Activated CD4-positive, alpha-beta T cell treated with anti-CD3 and anti-CD28 coated beads, Interleukin-2, Interleukin-4, amounts not matched to agents 100 ng/mL and 50 ng/mL, durations not matched to agents 16 hours and 8 hours (primary cell): ENCODE measurements at regions not wholly inside any gene's neighbourhood (a gene's known extent, or its start where the extent isn't known, plus 50 kb on each side); places are given as distances from the start of the nearest gene placed in this dataset.
"Not testable (repeated sequence)": the region's sequence is repeated elsewhere in the genome, so short reads cannot be mapped to it uniquely, and the experiment has no call there.

Experiments
- DNase-seq: peaks from one replicate; pipeline ENCODE4 v3.0.0-alpha.2; 2020; ENCODE audit warnings: low spot score

DNA sequence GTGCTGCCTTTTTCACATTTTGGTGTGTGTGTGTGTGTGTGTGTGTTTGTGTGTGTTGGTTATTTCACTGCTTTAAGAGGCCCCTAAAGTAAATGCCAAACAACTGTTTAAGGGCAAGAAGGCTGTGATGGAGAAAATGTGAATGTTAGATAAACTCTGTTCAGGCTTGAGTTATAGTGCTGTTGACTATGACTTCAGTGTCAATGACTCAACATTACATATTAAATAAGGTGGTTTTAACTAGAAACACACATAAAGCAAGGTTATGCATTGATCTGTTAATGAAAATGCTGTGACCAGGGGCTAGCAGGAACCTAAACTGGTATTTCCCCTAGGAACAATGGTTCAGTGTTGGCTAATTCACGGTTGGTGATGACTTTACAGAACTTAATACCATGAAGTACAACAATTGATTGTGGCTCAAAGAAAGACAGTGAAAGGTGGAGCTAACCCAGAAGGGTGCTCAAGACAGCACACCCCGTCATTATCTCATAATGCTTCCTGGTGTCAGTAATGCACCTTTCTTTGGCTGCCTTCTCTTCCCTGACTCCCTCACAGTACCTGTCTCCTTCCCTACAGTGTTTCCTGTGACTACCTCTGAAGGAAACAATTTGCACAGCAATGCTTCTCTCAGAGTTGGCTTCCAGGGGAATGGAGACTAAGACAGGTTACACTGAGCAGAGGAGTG is 116.1 kb downstream of the RIN2 start:
- no peak for DNase-seq

DNA sequence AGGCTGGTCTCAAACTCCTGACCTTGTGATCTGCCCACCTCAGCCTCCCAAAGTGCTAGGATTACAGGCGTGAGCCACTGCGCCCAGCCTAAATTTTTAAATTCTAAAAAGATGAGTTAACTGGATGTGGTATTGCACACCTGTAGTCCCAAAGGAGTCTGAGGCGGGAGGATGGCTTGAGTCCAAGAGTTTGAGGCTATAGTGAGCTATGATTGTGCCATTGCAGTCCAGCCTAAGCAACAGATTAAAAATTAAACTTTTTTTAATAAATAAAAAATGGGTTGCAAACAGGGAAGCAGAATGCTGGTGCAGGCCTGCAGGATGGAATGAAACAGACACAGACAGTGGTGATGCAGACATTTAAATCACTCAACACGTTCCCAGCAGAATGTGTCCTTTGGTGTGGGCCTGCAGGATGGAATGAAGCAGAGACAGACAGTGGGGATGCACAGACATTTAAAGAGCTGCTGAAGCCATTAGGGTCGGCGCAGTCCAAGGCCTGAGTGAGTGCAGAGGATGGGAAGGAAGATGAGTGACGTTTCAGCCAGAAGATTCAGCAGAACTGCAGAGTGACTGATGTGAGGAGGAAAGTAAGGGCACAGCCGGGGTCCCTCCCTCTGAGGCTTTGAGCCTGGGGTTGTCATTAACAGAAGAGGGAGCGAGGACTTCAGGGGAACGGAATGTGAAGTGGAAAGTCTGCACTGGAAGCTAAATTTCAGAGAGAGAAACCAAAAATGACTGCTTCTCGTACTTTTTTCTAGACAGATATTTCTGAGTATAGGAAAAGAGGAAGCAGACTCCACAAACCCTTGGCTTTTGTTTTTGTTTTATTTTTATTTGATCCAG is 117.5 kb downstream of the RIN2 start:
- no peak for DNase-seq

DNA sequence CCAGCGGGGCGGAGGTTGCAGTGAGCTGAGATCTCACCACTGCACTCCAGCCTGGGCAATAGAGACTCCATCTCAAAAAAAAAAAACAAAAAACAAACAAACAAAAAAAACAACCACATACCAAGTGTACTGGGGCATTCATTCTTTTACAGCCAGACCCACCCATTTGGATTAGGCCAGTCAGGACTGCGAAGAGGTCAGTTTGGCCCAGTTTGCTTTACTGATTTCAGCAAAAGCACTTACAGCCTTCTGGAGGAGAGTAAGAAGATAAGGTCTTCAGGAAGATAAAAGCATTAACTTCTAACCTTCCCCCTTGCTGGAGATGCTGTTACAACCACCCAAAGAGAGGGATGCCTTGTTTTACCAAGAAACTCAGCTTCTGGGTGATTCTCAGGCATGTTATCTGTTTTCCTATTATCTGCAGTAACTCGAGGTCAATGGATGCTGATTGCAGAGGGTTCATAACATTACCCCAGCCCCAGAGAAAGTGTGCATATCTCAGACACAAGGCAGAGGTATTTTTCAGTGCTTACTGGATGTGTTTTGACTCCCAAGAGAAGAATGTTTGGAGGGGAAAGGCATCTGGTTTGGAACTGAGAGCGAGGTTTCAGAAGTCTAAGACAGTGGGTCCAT is 118.9 kb downstream of the RIN2 start:
- no peak for DNase-seq

GRCh38 chr20:19879874-19880255 is 121.8 kb downstream of the RIN2 start:
- DNase-seq, result not testable (repeated sequence)

DNA sequence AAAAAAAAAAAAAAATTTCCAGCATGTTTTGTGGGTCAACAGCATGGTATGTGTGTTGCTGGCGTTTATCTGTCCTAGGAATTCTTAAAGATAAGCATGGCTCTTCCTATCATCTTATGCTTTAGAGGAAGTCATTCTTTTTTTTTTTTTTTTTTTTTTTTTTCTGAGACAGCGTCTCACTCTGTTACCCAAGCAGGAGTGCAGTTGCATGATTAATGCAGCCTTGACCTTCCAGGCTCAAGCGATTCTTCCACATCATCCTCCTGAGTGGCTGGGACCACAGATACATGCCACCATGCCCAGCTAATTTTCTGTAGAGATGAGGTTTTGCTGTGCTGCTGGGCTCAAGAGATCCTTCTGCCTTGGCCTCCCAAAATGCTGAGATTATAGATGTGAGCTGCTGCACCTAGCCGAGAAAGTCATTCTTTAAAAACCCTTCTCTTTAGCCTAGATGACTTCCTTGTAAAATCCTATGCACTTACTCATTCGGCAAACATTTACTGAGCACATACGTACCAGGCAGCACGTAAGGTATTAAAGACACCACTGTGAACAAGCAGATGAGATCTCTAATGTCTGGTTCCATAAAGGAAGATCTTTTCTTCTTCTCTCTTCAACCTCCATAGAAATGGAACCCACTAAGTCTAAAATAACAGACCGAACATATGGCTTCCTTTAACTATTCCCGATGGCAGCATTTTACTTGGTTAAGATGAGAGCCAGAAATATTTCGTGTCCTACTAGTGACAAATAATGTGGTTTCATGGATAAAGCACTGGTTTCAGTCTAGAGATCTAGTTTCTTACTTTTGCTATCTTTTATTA is 122.4 kb downstream of the RIN2 start:
- DNase-seq, result no peak

DNA sequence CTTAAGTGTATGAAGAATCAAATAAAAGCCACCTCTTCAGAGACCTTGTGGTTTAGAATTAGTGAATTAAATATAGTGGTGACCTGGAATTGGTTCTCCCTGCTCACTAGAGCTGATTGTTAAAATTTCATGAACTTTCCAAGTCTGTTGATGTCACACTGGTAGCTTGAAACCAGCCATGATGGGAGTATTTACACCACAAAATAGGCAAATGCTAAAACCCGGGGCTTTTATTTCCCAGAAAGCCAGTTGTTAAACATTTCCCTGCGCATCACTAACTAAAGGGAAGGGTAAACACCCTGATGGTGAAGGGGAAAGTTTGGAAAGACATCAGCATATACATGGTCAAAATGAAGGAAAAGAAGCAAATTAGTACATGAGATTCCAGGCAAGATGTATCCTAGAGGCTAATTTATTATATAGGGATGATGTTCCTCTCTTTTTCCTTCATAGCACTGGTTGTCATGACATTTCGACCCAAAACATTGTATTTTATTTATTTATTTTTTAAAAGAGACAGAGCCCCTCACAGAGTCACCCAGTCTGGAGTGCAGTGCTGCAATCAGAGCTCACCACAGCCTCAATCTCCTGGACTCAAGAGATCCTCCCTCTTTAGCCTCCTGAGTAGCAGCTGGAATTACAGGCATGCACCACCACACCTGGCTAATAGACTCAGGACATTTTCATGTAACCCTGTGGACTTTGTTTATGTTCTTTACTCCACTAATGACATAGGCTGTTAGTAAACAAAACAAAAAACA is 123.2 kb downstream of the RIN2 start:
- DNase-seq, result no peak

GRCh38 chr20:19881990-19882389 is 123.9 kb downstream of the RIN2 start:
- DNase-seq, result no peak

GRCh38 chr20:19882446-19882845 is 124.4 kb downstream of the RIN2 start:
- no peak for DNase-seq

- DNase-seq, result no peak
Measured at GRCh38 chr20:19883501-19883900, 125.4 kb downstream of the RIN2 start.

DNA sequence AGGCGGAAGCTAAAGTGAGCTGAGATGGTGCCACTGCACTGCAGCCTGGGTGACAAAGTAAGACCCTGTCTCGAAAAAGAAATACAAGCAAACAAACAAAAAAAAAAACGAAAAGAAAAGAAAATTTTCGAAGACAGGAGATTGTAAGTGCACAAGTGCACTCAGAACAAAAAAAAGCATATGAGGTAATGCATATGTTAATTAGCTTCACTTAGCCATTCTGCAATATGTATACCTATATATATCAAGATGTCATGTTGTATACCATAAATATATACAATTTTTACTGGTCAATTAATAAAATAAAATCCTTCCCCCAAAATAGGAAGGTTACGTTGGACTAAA is 127.5 kb downstream of the RIN2 start:
- DNase-seq, result no peak

- no peak for DNase-seq
Measured at GRCh38 chr20:19885939-19886660, 128.0 kb downstream of the RIN2 start.

DNA sequence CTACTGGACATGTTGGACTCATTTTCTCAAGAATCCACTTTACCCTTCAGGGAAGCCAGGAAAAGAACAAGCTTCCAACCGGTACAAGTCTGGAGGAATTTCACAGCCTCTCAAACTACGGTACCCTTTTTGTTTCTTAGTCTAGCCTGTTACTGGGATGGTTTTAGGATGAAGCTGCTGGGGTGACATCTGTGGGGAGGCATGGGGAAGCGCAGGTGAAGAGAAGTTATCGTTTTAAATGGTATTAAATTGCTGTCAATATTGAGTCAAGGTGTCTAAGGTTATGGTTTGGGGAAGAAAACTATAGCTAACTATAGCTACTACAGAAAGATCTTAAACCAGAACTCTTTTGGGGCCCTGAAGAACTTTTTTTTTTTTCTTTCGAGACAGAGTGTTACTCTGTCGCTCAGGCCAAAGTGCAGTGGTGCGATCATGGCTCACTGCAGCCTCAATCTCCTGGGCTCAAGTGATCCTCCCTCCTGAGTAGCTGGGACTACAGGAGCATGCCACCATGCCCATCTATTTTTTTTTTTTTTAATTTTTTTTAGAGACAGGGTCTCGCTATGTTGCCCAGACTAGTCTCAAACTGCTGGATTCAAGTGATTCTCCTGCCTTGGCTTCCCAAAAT is 128.7 kb downstream of the RIN2 start:
- DNase-seq, result no peak

DNA sequence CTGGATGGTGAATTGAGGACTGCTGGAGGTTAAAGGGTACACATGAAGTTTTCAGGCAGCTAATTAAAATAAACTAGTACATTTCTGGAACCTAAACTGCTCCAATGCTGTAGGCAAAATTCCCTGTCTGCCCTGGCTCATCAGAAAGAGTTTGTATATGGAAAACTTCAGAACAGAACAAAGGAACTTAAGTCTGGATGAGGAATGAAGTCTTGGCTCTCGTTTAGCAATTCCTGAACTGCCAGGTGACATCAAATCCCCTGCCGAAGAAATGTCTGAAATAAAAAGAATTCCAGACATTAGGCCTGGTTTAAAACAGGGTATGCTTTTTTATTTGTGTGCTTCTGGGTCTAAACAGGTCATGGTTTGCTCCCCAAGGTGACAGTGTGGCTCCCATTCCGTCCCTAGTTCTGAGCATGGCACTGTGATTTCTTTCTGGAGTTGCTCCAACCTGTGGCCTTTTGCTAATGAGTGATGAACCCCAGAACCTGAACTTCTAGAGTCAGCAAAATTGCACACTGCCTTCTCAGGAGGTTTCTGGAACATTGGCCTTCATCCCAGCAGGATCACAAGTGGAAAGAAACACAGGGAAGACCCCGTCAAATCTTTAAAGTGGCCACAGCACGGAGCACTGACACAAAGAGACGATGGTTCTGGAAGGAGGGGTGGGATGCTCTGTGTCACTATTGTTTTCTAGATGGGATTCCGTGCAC is 129.4 kb upstream of the NAA20 start:
- no peak for DNase-seq

GRCh38 chr20:19888269-19888671 is 128.9 kb upstream of the NAA20 start:
- no peak for DNase-seq

GRCh38 chr20:19889011-19889953 is 127.9 kb upstream of the NAA20 start:
- DNase-seq, result no peak

GRCh38 chr20:19890445-19891051 is 126.6 kb upstream of the NAA20 start:
- no peak for DNase-seq

GRCh38 chr20:19893356-19893755 is 123.8 kb upstream of the NAA20 start:
- DNase-seq, result no peak

DNA sequence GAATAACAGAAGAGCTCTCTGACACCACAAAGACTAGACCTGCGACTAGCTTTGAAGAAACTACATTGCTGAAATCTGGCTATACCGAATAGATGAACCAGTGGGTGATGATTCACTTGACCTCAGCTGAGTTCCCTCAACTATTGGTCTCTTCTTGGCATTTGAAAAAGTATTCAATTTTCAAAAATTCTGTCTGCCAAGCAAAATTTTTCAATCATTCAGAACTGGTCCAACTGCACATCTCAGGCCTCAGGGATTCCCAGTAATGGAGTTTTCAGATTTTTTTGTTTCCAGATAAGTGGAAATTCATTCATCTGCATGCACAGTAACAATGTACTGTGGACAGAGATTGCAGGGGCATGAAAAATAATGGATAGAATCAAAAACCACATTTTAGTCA is 121.4 kb upstream of the NAA20 start:
- DNase-seq, result no peak
